HCT116 (cell line): ENCODE measurements at regions not wholly inside any gene's neighbourhood (a gene's known extent, or its start where the extent isn't known, plus 50 kb on each side); places are given as distances from the start of the nearest gene placed in this dataset.

Experiments used
- ATAC-seq: fragments of 200-7000 bp; cut with Tn5 transposase; 2 replicates; pipeline ENCODE4 v1.9.1; 2020; ENCODE audit warnings: mild to moderate bottlenecking, moderate library complexity
- BruUV-seq: library from RNA; stranded (reverse); fragments of 400-500 nt; replicated peaks from 2 replicates; lab custom pipeline; 2021; lab: Mats Ljungman, UMichigan
- CTCF ChIA-PET: fragments of 300-600 bp; sonication (Branson Sonifier 250); formaldehyde crosslinking; loops from one replicate; lab custom pipeline; 2021; ENCODE audit warnings: antibody characterized with exemption; lab: Charles Lee
- POLR2A ChIA-PET: fragments of 300-600, 350-600 bp; sonication (Branson Sonifier 250); formaldehyde crosslinking; loops from one replicate; lab custom pipeline; 2021; ENCODE audit warnings: antibody characterized with exemption; lab: Charles Lee
- RAD21 ChIA-PET, 2 experiments: fragments of 300-600 bp; sonication (Branson Sonifier 250); formaldehyde crosslinking; loops; one replicate each; lab custom pipeline; 2023; ENCODE audit warnings: low total read pairs in 2 of 2; ENCODE audit not compliant: uncharacterized antibody in 2 of 2, unreplicated experiment in 2 of 2, low non-redundant PET in 1 of 2; lab: Charles Lee
- DNase-seq: peaks from one replicate; pipeline ENCODE4 v3.0.0-alpha.2; 2010; ENCODE audit warnings: low read depth, low spot score
- H2AFZ ChIP-seq: fragments of 200-600 bp; shearing (Covaris generic), sonication (generic); 2 replicates; pipeline ENCODE4 v1.6.1; 2017; ENCODE audit warnings: low read depth, mixed run types, mixed read lengths, antibody characterized with exemption, low read length; ENCODE audit not compliant: poor library complexity, severe bottlenecking
- H3K27ac ChIP-seq: 2 replicates; pipeline ENCODE4 v1.5.1; 2012; ENCODE audit warnings: low read depth, low read length
- H3K27me3 ChIP-seq: fragments of 200-600 bp; sonication (generic); 2 replicates; pipeline ENCODE4 v1.6.1; 2016; ENCODE audit warnings: mixed run types, low read length, mixed read lengths; ENCODE audit not compliant: insufficient read depth
- H3K36me3 ChIP-seq, 2 experiments: fragments of 200-500 bp in 1 of 2; fragments of 200-600 bp in 1 of 2; sonication (Bioruptor generic) in 1 of 2; sonication (generic) in 1 of 2; 2 replicates each; pipeline versions ENCODE4 v1.5.1 to v1.6.1; 2014 to 2016; ENCODE audit warnings: low read length in 2 of 2, inconsistent platforms in 1 of 2, mixed read lengths in 1 of 2, mixed run types in 1 of 2; ENCODE audit not compliant: insufficient read depth in 2 of 2, control insufficient read depth in 1 of 2
- H3K4me1 ChIP-seq, 2 experiments: fragments of 200-600 bp in 1 of 2; sonication (generic) in 1 of 2; 2 replicates each; pipeline versions ENCODE4 v1.5.1 to v1.6.1; 2012 to 2017; ENCODE audit warnings: low read length in 2 of 2, inconsistent platforms in 1 of 2, mild to moderate bottlenecking in 1 of 2, mixed read lengths in 1 of 2, mixed run types in 1 of 2, moderate library complexity in 1 of 2; ENCODE audit not compliant: insufficient read depth in 2 of 2, control insufficient read depth in 1 of 2
- H3K4me2 ChIP-seq: fragments of 200-600 bp; sonication (generic); 2 replicates; pipeline ENCODE4 v1.6.1; 2017; ENCODE audit warnings: mixed run types, low read length, mixed read lengths
- H3K4me3 ChIP-seq, 2 experiments: fragments of 200-600 bp in 1 of 2; sonication (generic) in 1 of 2; replicated peaks in 1 of 2; 2 replicates each; pipeline ENCODE4 v1.5.1; 2011 to 2016; ENCODE audit warnings: low read length in 2 of 2, control low read depth in 1 of 2, low read depth in 1 of 2, mild to moderate bottlenecking in 1 of 2, mixed read lengths in 1 of 2, mixed run types in 1 of 2
- H3K79me2 ChIP-seq: fragments of 200-600 bp; sonication (generic); 2 replicates; pipeline ENCODE4 v1.6.1; 2017; ENCODE audit warnings: mild to moderate bottlenecking, mixed run types, low read length, moderate library complexity, mixed read lengths; ENCODE audit not compliant: insufficient read depth
- H3K9ac ChIP-seq: fragments of 200-600 bp; sonication (generic); 2 replicates; pipeline ENCODE4 v1.6.1; 2016; ENCODE audit warnings: low read length, mixed read lengths
- H3K9me2 ChIP-seq: fragments of 200-600 bp; sonication (generic), shearing (Covaris generic); 2 replicates; pipeline ENCODE4 v1.6.1; 2017; ENCODE audit warnings: mixed run types, mild to moderate bottlenecking, moderate library complexity; ENCODE audit not compliant: insufficient read depth
- H3K9me3 ChIP-seq, 2 experiments: fragments of 200-500 bp in 1 of 2; fragments of 200-600 bp in 1 of 2; sonication (Bioruptor generic) in 1 of 2; sonication (generic) in 1 of 2; 2 replicates each; pipeline ENCODE4 v1.6.1; 2014 to 2017; ENCODE audit warnings: low read length in 2 of 2, mixed read lengths in 2 of 2, inconsistent platforms in 1 of 2, low read depth in 1 of 2, mild to moderate bottlenecking in 1 of 2, mixed run types in 1 of 2, moderate library complexity in 1 of 2; ENCODE audit not compliant: control insufficient read depth in 1 of 2, insufficient read depth in 1 of 2
- H4K20me1 ChIP-seq: fragments of 200-600 bp; sonication (generic), shearing (Covaris generic); 2 replicates; pipeline ENCODE4 v1.6.1; 2017; ENCODE audit warnings: mixed run types, mild to moderate bottlenecking, moderate library complexity; ENCODE audit not compliant: insufficient read depth
- CBX3 ChIP-seq: IDR thresholded peaks from 2 replicates; pipeline ENCODE4 v1.6.1; 2012; ENCODE audit warnings: low read depth
- EGR1 ChIP-seq: IDR thresholded peaks from 2 replicates; pipeline ENCODE4 v1.6.1; 2012; ENCODE audit warnings: low read depth
- EZH2 ChIP-seq: fragments of 200-600 bp; sonication (generic); IDR thresholded peaks from 2 replicates; pipeline ENCODE4 v1.6.1; 2017; ENCODE audit warnings: antibody characterized with exemption, mixed run types
- EZH2phosphoT487 ChIP-seq: fragments of 200-600 bp; IDR thresholded peaks from 2 replicates; pipeline ENCODE4 v1.6.1; 2018; ENCODE audit warnings: antibody characterized with exemption, borderline replicate concordance
- JUND ChIP-seq: IDR thresholded peaks from 2 replicates; pipeline ENCODE4 v1.6.1; 2012
- POLR2AphosphoS5 ChIP-seq: IDR thresholded peaks from 2 replicates; pipeline ENCODE4 v1.6.1; 2011; ENCODE audit warnings: mild to moderate bottlenecking, low read depth, low read length, moderate library complexity
- RAD21 ChIP-seq: IDR thresholded peaks from 2 replicates; pipeline ENCODE4 v1.6.1; 2012; ENCODE audit warnings: low read depth, mild to moderate bottlenecking
- SRF ChIP-seq: IDR thresholded peaks from 2 replicates; pipeline ENCODE4 v1.6.1; 2012; ENCODE audit warnings: low read depth
- YY1 ChIP-seq: IDR thresholded peaks from 2 replicates; pipeline ENCODE4 v1.6.1; 2011; ENCODE audit warnings: low read length, low read depth, moderate library complexity, mild to moderate bottlenecking; ENCODE audit not compliant: insufficient replicate concordance; ENCODE audit errors: extremely low read depth
- ZFX ChIP-seq: fragments of 450-650 bp; IDR thresholded peaks from 2 replicates; pipeline ENCODE4 v1.6.1; 2017
- ZNF274 ChIP-seq: fragments of 200-500 bp; sonication (Bioruptor generic); IDR thresholded peaks from 2 replicates; pipeline ENCODE4 v1.6.1; 2014; ENCODE audit warnings: mild to moderate bottlenecking, low read depth, low read length, inconsistent platforms
- intact Hi-C: fragments of 100-400 bp; cut with micrococcal nuclease; formaldehyde crosslinking; loops from 2 replicates; pipeline ENCODE4 v1.10.0; 2022
- TF ChIP-seq, protein P1 (sequence below): IDR thresholded peaks from 2 replicates; pipeline ENCODE4 v1.6.1; 2012; ENCODE audit warnings: low read depth
- TF ChIP-seq, protein P2 (sequence below): IDR thresholded peaks from 2 replicates; pipeline ENCODE4 v1.6.1; 2012
- TF ChIP-seq, protein P3 (sequence below): IDR thresholded peaks from 2 replicates; pipeline ENCODE4 v1.6.1; 2011; ENCODE audit warnings: mild to moderate bottlenecking, low read length, moderate library complexity; ENCODE audit not compliant: insufficient replicate concordance; ENCODE audit errors: extremely low read depth

DNA sequence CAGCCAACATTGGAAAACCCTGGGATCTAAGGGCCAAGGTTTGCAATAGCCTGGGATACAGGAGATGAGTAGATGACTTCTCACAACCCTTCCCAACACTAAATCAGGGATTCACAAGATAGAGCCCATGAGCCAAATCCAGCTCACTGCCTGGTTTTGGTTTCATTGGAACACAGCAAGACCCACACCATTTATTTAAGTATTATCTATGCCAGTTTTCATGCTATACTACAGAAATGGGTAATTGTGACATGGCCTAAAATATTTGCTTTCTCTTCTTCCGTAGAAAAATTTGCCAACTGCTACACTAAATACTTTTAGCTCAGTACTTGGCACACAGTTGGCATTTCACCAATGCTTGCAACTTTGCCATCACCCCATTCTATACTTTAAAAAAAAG lies 132.0 kb upstream of the LMCD1 start:
- Histone ChIP-seq H3K27ac (no peak overlapping the region), H2AFZ (no peak overlapping the region), H3K4me2 (no peak overlapping the region), H3K9ac (no peak overlapping the region), H3K4me1 (no peaks in the 10 kb centered on the region), H3K27me3 (peaks cover 25% of the 10 kb centered on the region), H3K9me3 (no peaks in the 10 kb centered on the region), H4K20me1 (no peaks in the 10 kb centered on the region), H3K36me3 (no peaks in the 10 kb centered on the region), H3K9me2 (no peaks in the 10 kb centered on the region), H3K79me2 (no peaks in the 10 kb centered on the region), H3K4me3 (no peak overlapping the region)
- DNase-seq (no peak), ATAC-seq (no peak)
- CTCF ChIA-PET = no interaction called here
- RAD21 ChIA-PET = no interaction called here
- no peak for TF ChIP-seq POLR2AphosphoS5
- no peak for TF ChIP-seq EZH2
- TF ChIP-seq CBX3 = no peak
- TF ChIP-seq EZH2phosphoT487 = no peak
- POLR2A ChIA-PET = no interaction called here
- intact Hi-C loops = no loop called here
- BruUV-seq = no TSS peak

DNA sequence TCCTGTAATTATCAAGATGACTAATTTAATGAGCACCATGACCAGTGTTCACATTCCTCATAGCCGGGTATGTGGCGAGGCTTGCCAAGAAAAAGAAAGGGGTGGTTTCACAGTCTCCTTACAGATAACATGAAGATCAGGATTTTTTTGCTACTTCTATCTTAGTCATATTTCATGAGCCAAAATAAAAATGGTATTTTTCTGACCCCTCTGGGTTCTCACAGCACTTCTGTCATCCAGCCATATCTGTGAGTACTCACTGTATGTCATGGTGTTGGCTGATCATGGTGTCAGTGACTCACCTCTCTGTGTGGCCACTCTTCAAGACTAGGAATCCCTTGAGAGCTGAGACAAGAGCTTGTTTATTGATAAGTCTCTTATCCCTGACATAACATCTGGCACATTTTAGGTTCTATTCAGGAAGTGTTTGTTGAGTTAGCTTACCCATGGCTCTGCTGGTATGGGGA lies 130.5 kb upstream of the LMCD1 start:
- CTCF ChIA-PET = no interaction called here
- Histone ChIP-seq H3K4me2 (no peak overlapping the region), H3K9me2 (no peaks in the 10 kb centered on the region), H3K27me3 (peaks cover 17% of the 10 kb centered on the region; the same call in 1 of the 2 replicates), H4K20me1 (no peaks in the 10 kb centered on the region), H3K36me3 (no peaks in the 10 kb centered on the region), H3K9me3 (no peaks in the 10 kb centered on the region), H3K4me3 (no peak overlapping the region), H3K9ac (no peak overlapping the region), H2AFZ (no peak overlapping the region), H3K79me2 (no peaks in the 10 kb centered on the region), H3K4me1 (no peaks in the 10 kb centered on the region), H3K27ac (no peak overlapping the region)
- no peak for DNase-seq
- RAD21 ChIA-PET = no interaction called here
- ATAC-seq = no peak
- POLR2A ChIA-PET = no interaction called here
- intact Hi-C loops = no loop called here
- BruUV-seq = no TSS peak
- no peak for TF ChIP-seq JUND
- TF ChIP-seq POLR2AphosphoS5 = no peak
- TF ChIP-seq, protein P1, sequence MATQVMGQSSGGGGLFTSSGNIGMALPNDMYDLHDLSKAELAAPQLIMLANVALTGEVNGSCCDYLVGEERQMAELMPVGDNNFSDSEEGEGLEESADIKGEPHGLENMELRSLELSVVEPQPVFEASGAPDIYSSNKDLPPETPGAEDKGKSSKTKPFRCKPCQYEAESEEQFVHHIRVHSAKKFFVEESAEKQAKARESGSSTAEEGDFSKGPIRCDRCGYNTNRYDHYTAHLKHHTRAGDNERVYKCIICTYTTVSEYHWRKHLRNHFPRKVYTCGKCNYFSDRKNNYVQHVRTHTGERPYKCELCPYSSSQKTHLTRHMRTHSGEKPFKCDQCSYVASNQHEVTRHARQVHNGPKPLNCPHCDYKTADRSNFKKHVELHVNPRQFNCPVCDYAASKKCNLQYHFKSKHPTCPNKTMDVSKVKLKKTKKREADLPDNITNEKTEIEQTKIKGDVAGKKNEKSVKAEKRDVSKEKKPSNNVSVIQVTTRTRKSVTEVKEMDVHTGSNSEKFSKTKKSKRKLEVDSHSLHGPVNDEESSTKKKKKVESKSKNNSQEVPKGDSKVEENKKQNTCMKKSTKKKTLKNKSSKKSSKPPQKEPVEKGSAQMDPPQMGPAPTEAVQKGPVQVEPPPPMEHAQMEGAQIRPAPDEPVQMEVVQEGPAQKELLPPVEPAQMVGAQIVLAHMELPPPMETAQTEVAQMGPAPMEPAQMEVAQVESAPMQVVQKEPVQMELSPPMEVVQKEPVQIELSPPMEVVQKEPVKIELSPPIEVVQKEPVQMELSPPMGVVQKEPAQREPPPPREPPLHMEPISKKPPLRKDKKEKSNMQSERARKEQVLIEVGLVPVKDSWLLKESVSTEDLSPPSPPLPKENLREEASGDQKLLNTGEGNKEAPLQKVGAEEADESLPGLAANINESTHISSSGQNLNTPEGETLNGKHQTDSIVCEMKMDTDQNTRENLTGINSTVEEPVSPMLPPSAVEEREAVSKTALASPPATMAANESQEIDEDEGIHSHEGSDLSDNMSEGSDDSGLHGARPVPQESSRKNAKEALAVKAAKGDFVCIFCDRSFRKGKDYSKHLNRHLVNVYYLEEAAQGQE = no peak
- TF ChIP-seq, protein P2, sequence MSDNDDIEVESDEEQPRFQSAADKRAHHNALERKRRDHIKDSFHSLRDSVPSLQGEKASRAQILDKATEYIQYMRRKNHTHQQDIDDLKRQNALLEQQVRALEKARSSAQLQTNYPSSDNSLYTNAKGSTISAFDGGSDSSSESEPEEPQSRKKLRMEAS = no peak
- no peak for TF ChIP-seq EZH2
- no peak for TF ChIP-seq RAD21
- no peak for TF ChIP-seq ZFX
- TF ChIP-seq EZH2phosphoT487 = no peak
- TF ChIP-seq YY1 = no peak
- TF ChIP-seq, protein P3, sequence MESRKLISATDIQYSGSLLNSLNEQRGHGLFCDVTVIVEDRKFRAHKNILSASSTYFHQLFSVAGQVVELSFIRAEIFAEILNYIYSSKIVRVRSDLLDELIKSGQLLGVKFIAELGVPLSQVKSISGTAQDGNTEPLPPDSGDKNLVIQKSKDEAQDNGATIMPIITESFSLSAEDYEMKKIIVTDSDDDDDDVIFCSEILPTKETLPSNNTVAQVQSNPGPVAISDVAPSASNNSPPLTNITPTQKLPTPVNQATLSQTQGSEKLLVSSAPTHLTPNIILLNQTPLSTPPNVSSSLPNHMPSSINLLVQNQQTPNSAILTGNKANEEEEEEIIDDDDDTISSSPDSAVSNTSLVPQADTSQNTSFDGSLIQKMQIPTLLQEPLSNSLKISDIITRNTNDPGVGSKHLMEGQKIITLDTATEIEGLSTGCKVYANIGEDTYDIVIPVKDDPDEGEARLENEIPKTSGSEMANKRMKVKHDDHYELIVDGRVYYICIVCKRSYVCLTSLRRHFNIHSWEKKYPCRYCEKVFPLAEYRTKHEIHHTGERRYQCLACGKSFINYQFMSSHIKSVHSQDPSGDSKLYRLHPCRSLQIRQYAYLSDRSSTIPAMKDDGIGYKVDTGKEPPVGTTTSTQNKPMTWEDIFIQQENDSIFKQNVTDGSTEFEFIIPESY = no peak
- no peak for TF ChIP-seq EGR1
- no peak for TF ChIP-seq SRF
- no peak for TF ChIP-seq ZNF274
